Heart left ventricle (tissue), 13 donors: ENCODE measurements at regions not wholly inside any gene's neighbourhood (a gene's known extent, or its start where the extent isn't known, plus 50 kb on each side); places are given as distances from the start of the nearest gene placed in this dataset.

Experiments
- POLR2A ChIP-seq, 2 donors: fragments of 450-650 bp; IDR thresholded peaks; one replicate each; pipeline ENCODE4 v1.6.1; 2017; ENCODE audit warnings: antibody characterized with exemption in 2 of 2, mild to moderate bottlenecking in 2 of 2, moderate library complexity in 2 of 2
- TF ChIP-seq, protein P1 (sequence below), 12 donors: fragments of 200-600 bp; sonication (generic) in 4 of 12; IDR thresholded peaks; one replicate each; pipeline versions ENCODE4 v1.5.0 to v1.8.0; 2018 to 2022; ENCODE audit warnings: antibody characterized with exemption in 12 of 12, mild to moderate bottlenecking in 5 of 12
- donor health status: ischemic (EF 13 %, LVEDD 7.1; RV severe dilation, severe dysfunction).
- donor health status: DM: no; HTN: yes; CAD: no.
- donor health status: DM: no; HTN: no; CAD: no.
- donor health status: ischemic (EF 25% LVEDD 6.9; RV normal size, moderate dysfunction).
- donor health status: ischemic (EF 25% LVEDD 5.7; RV mildly dilated, moderate dysfunction).
- donor health status: ischemic (EF 35%, LVEDD 5.7; RV mildly dilated, moderate dysfunction).
- donor health status: nonischemic (EF 11% LVEDD 7.7; RV severe dilation, severe dysfunction).
- donor health status: DM: yes; HTN: yes; CAD: no.
- donor health status: PGD.
- donor health status: ischemic (EF 29% LVEDD 5.4; RV normal size, mild dysfunction).
- donor health status: nonischemic (EF 23%, LVEDD 6.1; RV moderate dilation, normal function).

GRCh38 chr2:57859755-57860154 lies 186.9 kb upstream of the VRK2 start:
- TF ChIP-seq, protein P1, sequence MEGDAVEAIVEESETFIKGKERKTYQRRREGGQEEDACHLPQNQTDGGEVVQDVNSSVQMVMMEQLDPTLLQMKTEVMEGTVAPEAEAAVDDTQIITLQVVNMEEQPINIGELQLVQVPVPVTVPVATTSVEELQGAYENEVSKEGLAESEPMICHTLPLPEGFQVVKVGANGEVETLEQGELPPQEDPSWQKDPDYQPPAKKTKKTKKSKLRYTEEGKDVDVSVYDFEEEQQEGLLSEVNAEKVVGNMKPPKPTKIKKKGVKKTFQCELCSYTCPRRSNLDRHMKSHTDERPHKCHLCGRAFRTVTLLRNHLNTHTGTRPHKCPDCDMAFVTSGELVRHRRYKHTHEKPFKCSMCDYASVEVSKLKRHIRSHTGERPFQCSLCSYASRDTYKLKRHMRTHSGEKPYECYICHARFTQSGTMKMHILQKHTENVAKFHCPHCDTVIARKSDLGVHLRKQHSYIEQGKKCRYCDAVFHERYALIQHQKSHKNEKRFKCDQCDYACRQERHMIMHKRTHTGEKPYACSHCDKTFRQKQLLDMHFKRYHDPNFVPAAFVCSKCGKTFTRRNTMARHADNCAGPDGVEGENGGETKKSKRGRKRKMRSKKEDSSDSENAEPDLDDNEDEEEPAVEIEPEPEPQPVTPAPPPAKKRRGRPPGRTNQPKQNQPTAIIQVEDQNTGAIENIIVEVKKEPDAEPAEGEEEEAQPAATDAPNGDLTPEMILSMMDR (IDR thresholded peaks at IDR 0.05) = no peak
- no peak for TF ChIP-seq POLR2A (IDR thresholded peaks at IDR 0.05)
